SK-N-MC (cell line): ENCODE measurements at regions not wholly inside any gene's neighbourhood (a gene's known extent, or its start where the extent isn't known, plus 50 kb on each side); places are given as distances from the start of the nearest gene placed in this dataset.

ENCODE experiments used
- EZH2 ChIP-seq: fragments of 200-600 bp; sonication (generic); IDR thresholded peaks from one replicate; pipeline ENCODE4 v1.6.1; 2017; ENCODE audit warnings: antibody characterized with exemption
- FOXP2 ChIP-seq: optimal IDR thresholded peaks from 2 replicates; pipeline ENCODE3; 2011; ENCODE audit warnings: mild to moderate bottlenecking, moderate library complexity; ENCODE audit not compliant: insufficient read depth; ENCODE audit errors: extremely low read length, control extremely low read depth
- POLR2AphosphoS5 ChIP-seq: IDR thresholded peaks from 2 replicates; pipeline ENCODE4 v1.6.1; 2012; ENCODE audit warnings: mild to moderate bottlenecking, low read depth, low read length, borderline replicate concordance

GRCh38 chr4:115970859-115971258 lies 857.4 kb upstream of the NDST4 start:
- TF ChIP-seq FOXP2 (no peak), EZH2 (no peak), POLR2AphosphoS5 (no peak)
